ENCODE measurements at regions not wholly inside any gene's neighbourhood (a gene's known extent, or its start where the extent isn't known, plus 50 kb on each side); places are given as distances from the start of the nearest gene placed in this dataset.
"Not testable (repeated sequence)": the region's sequence is repeated elsewhere in the genome, so short reads cannot be mapped to it uniquely, and the experiment has no call there.

- DNase-seq (ENCODE audit: low spot score): no peak
These were observed 279.7 kb downstream of the PYDC2 start for GRCh38 chr3:191740712-191741111.

GRCh38 chr3:191741847-191742350 lies 280.9 kb downstream of the PYDC2 start:
- DNase-seq (ENCODE audit: low spot score): not testable (repeated sequence)

GRCh38 chr3:191743283-191743682 lies 282.3 kb downstream of the PYDC2 start:
- no peak for DNase-seq (ENCODE audit: low spot score)

GRCh38 chr3:191750618-191751017 lies 289.7 kb downstream of the PYDC2 start:
- DNase-seq (ENCODE audit: low spot score): no peak

- DNase-seq (ENCODE audit: low spot score): no peak
These were observed 292.2 kb downstream of the PYDC2 start for GRCh38 chr3:191753196-191753595.

- no peak for DNase-seq (ENCODE audit: low spot score)
These were observed 300.9 kb downstream of the PYDC2 start for GRCh38 chr3:191761906-191762305.

- DNase-seq (ENCODE audit: low spot score): no peak
These were observed 301.5 kb downstream of the PYDC2 start for GRCh38 chr3:191762323-191762960.

- no peak for DNase-seq (ENCODE audit: low spot score)
These were observed 307.5 kb downstream of the PYDC2 start for GRCh38 chr3:191768421-191768820.

- DNase-seq (ENCODE audit: low spot score): no peak
These were observed 309.6 kb downstream of the PYDC2 start for GRCh38 chr3:191770541-191770940.

GRCh38 chr3:191774485-191774884 lies 313.5 kb downstream of the PYDC2 start:
- DNase-seq (ENCODE audit: low spot score): no peak

- DNase-seq (ENCODE audit: low spot score): no peak
These were observed 314.7 kb downstream of the PYDC2 start for GRCh38 chr3:191775451-191776233.

- DNase-seq (ENCODE audit: low spot score): no peak
These were observed 320.1 kb downstream of the PYDC2 start for GRCh38 chr3:191781044-191781443.

GRCh38 chr3:191783024-191783423 lies 322.1 kb downstream of the PYDC2 start:
- no peak for DNase-seq (ENCODE audit: low spot score)

- no peak for DNase-seq (ENCODE audit: low spot score)
These were observed 330.0 kb downstream of the PYDC2 start for GRCh38 chr3:191790934-191791333.

GRCh38 chr3:191792580-191792979 lies 331.6 kb downstream of the PYDC2 start:
- DNase-seq (ENCODE audit: low spot score): no peak

- no peak for DNase-seq (ENCODE audit: low spot score)
These were observed 334.2 kb downstream of the PYDC2 start for GRCh38 chr3:191795196-191795595.

GRCh38 chr3:191797271-191797670 lies 336.3 kb downstream of the PYDC2 start:
- no peak for DNase-seq (ENCODE audit: low spot score)

- no peak for DNase-seq (ENCODE audit: low spot score)
These were observed 341.7 kb downstream of the PYDC2 start for GRCh38 chr3:191802671-191803070.

- DNase-seq (ENCODE audit: low spot score): no peak
These were observed 344.0 kb downstream of the PYDC2 start for GRCh38 chr3:191804935-191805334.

- DNase-seq (ENCODE audit: low spot score): no peak
These were observed 347.1 kb downstream of the PYDC2 start for GRCh38 chr3:191808073-191808472.

GRCh38 chr3:191809326-191809949 lies 348.5 kb downstream of the PYDC2 start:
- no peak for DNase-seq (ENCODE audit: low spot score)

- DNase-seq (ENCODE audit: low spot score): no peak
These were observed 352.3 kb downstream of the PYDC2 start for GRCh38 chr3:191813245-191813644.

GRCh38 chr3:191848818-191849217 lies 387.9 kb downstream of the PYDC2 start:
- no peak for DNase-seq (ENCODE audit: low spot score)
